NCI-H187 treated with DMSO at 0.1 percent for 48 hours (cell line): ENCODE measurements at regions not wholly inside any gene's neighbourhood (a gene's known extent, or its start where the extent isn't known, plus 50 kb on each side); places are given as distances from the start of the nearest gene placed in this dataset.

ENCODE experiments used
- DNase-seq: peaks from one replicate; lab custom pipeline; 2025; lab: John Stamatoyannopoulos, UW

DNA sequence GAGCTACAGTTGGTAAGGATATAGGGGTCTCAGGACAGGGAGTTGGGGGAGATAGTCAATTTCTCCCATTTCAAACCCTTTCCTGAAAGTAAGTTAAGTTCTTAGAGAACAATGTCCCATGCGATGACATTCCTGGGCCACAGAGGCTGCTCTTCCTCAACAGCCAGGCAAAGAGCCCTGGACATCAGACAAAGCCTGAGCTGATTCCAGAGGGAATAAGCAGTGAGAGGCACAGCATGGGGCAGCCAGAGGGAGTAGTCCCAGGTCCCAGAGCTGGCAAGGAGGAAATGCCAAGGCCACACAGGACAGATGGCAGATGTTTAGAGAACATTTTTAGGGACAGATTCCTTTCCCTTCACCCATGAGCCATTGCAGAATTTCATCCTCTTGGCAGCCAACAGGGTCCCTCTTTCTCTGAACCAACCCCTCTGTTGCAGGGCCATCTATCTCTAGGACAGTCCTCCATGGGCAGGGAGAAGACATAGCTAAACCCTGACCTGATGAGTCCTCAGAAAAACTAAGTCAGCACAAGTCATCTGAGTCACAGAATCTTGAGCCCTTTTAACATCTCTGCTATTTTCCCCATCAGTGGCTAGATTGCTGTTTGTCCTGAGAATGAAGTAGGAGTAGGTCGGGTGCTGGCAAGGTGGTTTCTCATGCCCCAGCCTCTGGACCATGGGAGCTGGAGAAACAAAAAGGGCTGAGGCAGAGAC, 60.3 kb upstream of the CALM2 start:
- DNase-seq, result no peak

DNA sequence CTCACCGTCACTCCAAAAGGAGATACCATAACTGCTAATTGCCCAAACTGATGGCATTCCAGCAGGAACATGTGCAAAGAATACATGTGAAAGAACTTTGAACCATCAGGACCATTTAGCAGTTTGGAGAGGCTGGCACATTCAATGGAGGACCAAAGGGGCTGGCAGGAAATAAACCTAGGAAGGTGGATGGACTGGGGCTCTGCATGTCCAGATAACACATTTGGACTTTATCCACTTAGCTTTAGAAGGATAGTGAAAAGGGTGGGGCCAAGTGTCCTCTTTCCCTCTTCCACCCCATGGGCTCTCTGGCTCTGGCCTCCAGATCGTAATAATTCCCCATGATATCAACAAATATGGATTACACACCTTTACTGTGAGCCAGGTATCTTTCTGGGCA, 58.8 kb upstream of the CALM2 start:
- no peak for DNase-seq

DNA sequence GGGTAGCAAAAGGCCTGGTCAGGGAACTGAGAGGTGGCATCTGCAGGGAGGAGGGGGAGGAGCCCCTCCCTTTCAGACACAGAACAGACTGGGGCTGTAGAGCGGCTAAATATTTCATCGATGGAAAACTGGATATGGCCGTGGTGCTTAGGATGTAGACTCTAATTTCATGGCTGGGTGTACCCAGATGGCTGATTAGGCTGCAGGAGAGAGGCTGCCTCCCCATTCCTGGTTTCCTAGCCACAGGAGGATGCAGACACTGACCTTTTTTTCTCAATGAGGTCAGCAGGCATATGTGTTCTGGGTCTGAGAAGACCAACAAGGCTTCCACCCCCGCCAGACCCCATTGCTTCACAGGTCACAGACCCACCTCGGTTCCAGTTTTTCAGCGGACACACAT, 58.1 kb upstream of the CALM2 start:
- no peak for DNase-seq

DNA sequence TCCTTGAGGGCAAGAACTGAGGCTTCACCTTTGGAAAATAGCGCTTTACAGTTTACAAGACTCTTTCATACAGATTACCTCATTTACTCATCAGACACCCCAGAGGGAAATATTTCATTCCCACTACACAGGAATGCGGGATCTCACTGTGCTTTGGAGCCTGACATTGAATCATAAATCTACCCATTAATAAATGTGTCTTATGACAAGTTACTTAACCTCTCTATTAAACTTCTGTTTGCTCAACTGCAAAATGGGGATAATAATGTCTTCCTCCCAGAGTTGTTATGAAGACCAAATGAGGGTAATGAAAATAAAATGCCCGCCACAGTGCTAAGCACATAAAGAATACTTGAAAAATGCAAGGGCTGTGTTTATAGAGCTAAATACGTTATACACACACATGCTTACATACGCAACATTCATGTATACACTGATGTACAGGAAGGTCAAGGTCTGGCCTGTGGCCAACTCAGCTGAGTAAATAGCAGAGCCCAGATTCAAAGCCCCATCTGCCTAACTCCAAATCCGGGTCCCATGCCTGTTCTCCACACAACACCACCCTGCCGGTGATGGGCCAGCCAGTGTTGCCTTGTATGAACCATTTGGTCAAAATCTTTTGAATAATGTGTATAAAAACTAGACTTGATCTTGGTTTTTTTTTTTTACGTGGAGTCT, 56.6 kb upstream of the CALM2 start:
- DNase-seq, result no peak

DNA sequence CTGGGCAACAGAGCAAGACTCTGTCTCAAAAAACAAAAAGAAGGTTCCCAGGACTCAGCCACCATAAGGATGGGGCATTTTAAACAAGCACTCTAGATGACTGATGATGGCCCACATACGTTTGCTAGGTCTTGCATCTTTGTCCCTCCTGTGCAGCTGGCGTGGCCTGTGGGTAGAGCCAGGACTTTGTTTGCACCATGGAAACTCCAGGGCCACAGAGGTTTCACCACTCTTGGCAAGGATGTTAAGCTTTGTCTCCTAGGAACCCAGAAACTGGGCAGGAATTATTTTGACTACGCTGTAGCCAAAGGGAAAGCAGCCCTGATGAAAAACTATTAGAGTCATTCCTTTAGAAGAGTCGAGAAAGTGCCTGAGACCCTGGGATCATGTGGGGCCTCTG, 54.1 kb upstream of the CALM2 start:
- no peak for DNase-seq

DNA sequence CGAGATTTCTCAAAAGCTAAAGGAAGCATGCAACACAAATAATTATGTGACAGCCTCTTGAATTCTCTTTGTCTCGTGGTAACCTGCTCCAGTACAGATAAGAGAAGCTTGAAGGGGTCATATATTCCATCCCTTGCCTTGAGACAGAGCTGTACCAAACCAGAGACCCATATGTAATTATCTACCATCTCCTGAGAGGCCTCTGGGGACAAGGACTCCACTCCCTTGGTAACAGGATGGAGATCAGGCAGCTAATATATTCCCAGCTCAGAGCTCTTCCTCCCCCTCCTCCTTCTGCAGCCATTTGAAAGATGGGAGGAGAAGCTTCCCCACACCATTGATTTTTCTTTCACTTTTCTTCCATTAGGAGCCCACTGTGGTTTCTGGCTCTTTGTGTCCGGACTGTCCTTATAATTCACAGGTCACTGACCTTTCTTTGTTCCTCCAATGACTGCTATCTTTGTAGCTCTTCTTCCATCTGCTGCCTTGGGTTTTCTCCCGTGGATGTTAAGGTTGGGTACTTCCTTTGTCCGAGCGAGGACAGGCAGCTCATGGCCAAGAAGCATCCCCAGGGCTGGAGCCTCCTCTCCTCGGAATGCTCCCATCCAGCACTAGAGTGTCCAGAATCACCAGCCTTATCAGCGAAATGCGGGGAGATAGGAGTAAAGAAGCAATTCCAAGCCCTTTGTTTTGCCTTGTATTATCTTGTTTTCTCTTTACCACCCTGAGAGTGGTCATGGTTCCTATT, 51.4 kb upstream of the CALM2 start:
- peak; percentile 98 for DNase-seq

DNA sequence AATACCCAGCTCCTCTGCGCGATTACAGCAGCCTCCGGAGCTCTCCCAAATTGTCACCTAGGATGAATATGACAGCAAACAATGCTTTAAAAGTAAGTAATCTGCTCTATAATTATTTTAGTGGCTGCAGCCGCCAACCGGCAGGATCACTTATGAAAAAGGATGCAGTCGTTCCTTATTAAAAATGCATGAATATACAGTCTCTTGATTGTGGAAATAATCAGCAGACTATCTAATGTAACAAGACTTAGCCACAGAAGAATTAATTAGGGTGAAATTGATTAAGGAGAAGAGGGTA, 50.6 kb upstream of the CALM2 start:
- no peak for DNase-seq

DNA sequence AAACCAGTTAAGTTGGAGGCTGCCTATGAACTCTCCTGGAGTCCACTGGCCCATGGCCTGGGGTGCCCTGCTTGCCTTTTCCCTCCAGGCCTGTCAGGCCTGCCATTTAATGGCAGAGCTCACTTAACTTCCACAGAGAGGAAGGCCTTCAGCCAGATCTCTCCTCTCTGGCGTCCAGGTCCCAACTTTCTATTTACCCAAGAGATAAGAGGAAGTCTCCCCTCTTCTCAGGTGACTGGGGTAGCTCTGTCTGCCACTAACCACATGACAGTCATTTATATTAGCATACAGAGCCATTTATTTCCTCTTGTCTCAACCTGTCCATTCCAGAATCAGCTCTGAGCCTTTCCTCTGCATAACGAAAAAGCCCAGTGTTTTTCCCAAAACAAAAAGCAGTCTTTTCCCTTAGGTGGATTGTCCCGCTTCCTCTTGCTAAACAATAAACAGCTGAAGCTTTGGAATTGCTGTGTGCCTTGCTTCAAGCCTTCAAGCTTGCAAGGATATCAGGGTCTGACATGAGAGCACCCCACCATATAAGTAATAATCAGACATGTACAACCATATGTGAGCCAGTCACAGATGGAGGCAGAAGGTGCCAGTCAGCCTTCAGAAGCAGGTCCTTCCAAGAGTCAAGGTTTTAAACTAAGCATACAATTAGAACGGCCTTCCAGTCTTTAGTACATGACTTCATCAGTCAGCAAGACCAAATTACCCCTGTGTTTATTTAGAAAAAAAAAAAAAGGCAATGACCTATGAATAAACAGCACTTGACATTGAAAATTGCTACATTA, 50.0 kb upstream of the CALM2 start:
- peak; percentile 57 for DNase-seq
